ENCODE measurements at regions not wholly inside any gene's neighbourhood (a gene's known extent, or its start where the extent isn't known, plus 50 kb on each side); places are given as distances from the start of the nearest gene placed in this dataset.
"Not testable (repeated sequence)": the region's sequence is repeated elsewhere in the genome, so short reads cannot be mapped to it uniquely, and the experiment has no call there.

- peaks cover 6% of the 10 kb centered on the region for H3K4me1 ChIP-seq
- H3K36me3 ChIP-seq (ENCODE audit: low read depth, missing control alignments) = no peaks in the 10 kb centered on the region
- no peaks in the 10 kb centered on the region for H3K27me3 ChIP-seq
- H3K4me3 ChIP-seq = no peak overlapping the region
- no peaks in the 10 kb centered on the region for H3K9me3 ChIP-seq
- intact Hi-C loops (cut with DNase I; ENCODE audit: low total_unique reads) = no loop called here
- no peak for DNase-seq
- 75 to 89% methylated on average over 2 of the region's 2 CpGs for WGBS, 2 donors
- H3K27ac ChIP-seq = no peak overlapping the region
- no peak for TF ChIP-seq POLR2A (IDR thresholded peaks at IDR 0.05)
- no peak for TF ChIP-seq CTCF (IDR thresholded peaks at IDR 0.05)
Observed at GRCh38 chr13:76672420-76672819, 213.8 kb downstream of the KCTD12 start.

GRCh38 chr13:76668716-76669115 is 217.5 kb downstream of the KCTD12 start:
- no peaks in the 10 kb centered on the region for H3K9me3 ChIP-seq
- no peaks in the 10 kb centered on the region for H3K27me3 ChIP-seq
- DNase-seq = no peak
- WGBS, 2 donors = 85 to 94% methylated on average over 5 of the region's 5 CpGs
- TF ChIP-seq CTCF (IDR thresholded peaks at IDR 0.05) (no peak), POLR2A (IDR thresholded peaks at IDR 0.05) (no peak)
- H3K27ac ChIP-seq = no peak overlapping the region
- H3K36me3 ChIP-seq (ENCODE audit: low read depth, missing control alignments) = no peaks in the 10 kb centered on the region
- intact Hi-C loops (cut with DNase I; ENCODE audit: low total_unique reads) = no loop called here
- no peak overlapping the region for H3K4me3 ChIP-seq
- peaks cover 19% of the 10 kb centered on the region for H3K4me1 ChIP-seq

GRCh38 chr13:76668141-76668540 is 218.1 kb downstream of the KCTD12 start:
- DNase-seq = no peak
- Histone ChIP-seq H3K36me3 (ENCODE audit: low read depth, missing control alignments) (no peaks in the 10 kb centered on the region), H3K27ac (peak overlapping the region in 1 of 2 donors; percentile 11), H3K4me1 (peaks cover 19% of the 10 kb centered on the region), H3K4me3 (no peak overlapping the region), H3K9me3 (no peaks in the 10 kb centered on the region), H3K27me3 (no peaks in the 10 kb centered on the region)
- intact Hi-C loops (cut with DNase I; ENCODE audit: low total_unique reads) = no loop called here
- TF ChIP-seq POLR2A (IDR thresholded peaks at IDR 0.05) (no peak), CTCF (IDR thresholded peaks at IDR 0.05) (no peak)
- 51 to 71% methylated on average over 2 of the region's 2 CpGs for WGBS, 2 donors

- no peak overlapping the region for H3K4me3 ChIP-seq
- DNase-seq = peak; percentile 48
- peak overlapping the region in 1 of 2 donors; percentile 48 for H3K27ac ChIP-seq
- peaks cover 19% of the 10 kb centered on the region for H3K4me1 ChIP-seq
- H3K27me3 ChIP-seq = no peaks in the 10 kb centered on the region
- H3K9me3 ChIP-seq = no peaks in the 10 kb centered on the region
- TF ChIP-seq POLR2A (IDR thresholded peaks at IDR 0.05) = no peak
- TF ChIP-seq CTCF (IDR thresholded peaks at IDR 0.05) = peak; percentile 21 to 28 (median 21)
- no peaks in the 10 kb centered on the region for H3K36me3 ChIP-seq (ENCODE audit: low read depth, missing control alignments)
- intact Hi-C loops (cut with DNase I; ENCODE audit: low total_unique reads) = no loop called here
Observed at GRCh38 chr13:76667551-76667950, 218.7 kb downstream of the KCTD12 start.

- no peak overlapping the region for H3K4me3 ChIP-seq
- DNase-seq = no peak
- H3K27me3 ChIP-seq = no peaks in the 10 kb centered on the region
- TF ChIP-seq CTCF (IDR thresholded peaks at IDR 0.05) = no peak
- no peak for TF ChIP-seq POLR2A (IDR thresholded peaks at IDR 0.05)
- 33 to 54% methylated on average over 4 of the region's 4 CpGs for WGBS, 2 donors
- no peaks in the 10 kb centered on the region for H3K36me3 ChIP-seq (ENCODE audit: low read depth, missing control alignments)
- H3K9me3 ChIP-seq = no peaks in the 10 kb centered on the region
- intact Hi-C loops (cut with DNase I; ENCODE audit: low total_unique reads) = no loop called here
- peaks cover 18% of the 10 kb centered on the region for H3K4me1 ChIP-seq
- H3K27ac ChIP-seq = peak overlapping the region in 1 of 2 donors; percentile 67
Observed at GRCh38 chr13:76663592-76664335, 222.4 kb downstream of the KCTD12 start.

GRCh38 chr13:76659074-76659473 is 227.1 kb downstream of the KCTD12 start:
- WGBS, 2 donors = 84 to 88% methylated on average over 7 of the region's 7 CpGs
- H3K27ac ChIP-seq; H3K4me1 ChIP-seq; H3K9me3 ChIP-seq; H3K4me3 ChIP-seq; intact Hi-C loops (cut with DNase I; ENCODE audit: low total_unique reads); H3K36me3 ChIP-seq (ENCODE audit: low read depth, missing control alignments); DNase-seq; H3K27me3 ChIP-seq: not testable (repeated sequence)

Measured in testis (tissue), 2 donors.